Breast epithelium (tissue), 3 donors: ENCODE measurements at regions not wholly inside any gene's neighbourhood (a gene's known extent, or its start where the extent isn't known, plus 50 kb on each side); places are given as distances from the start of the nearest gene placed in this dataset.

Experiments used
- POLR2A ChIP-seq: fragments of 450-650 bp; IDR thresholded peaks from one replicate; pipeline ENCODE4 v1.6.1; 2016; ENCODE audit warnings: antibody characterized with exemption, mild to moderate bottlenecking, moderate library complexity
- POLR2AphosphoS5 ChIP-seq, 3 donors: sonication (generic); formaldehyde crosslinking; IDR thresholded peaks; one replicate each; pipeline ENCODE4 v1.6.1; 2017; ENCODE audit warnings: antibody characterized with exemption in 3 of 3
- TF ChIP-seq, protein P1 (sequence below), 3 donors: fragments of 450-650 bp; IDR thresholded peaks; one replicate each; pipeline ENCODE4 v1.5.1; 2016 to 2017; ENCODE audit warnings: antibody characterized with exemption in 3 of 3, mild to moderate bottlenecking in 3 of 3, moderate library complexity in 3 of 3

GRCh38 chr18:31252522-31252921 lies 65.4 kb upstream of the DSG1 start:
- TF ChIP-seq POLR2AphosphoS5 (IDR thresholded peaks at IDR 0.05) (no peak), POLR2A (no peak)
- TF ChIP-seq, protein P1, sequence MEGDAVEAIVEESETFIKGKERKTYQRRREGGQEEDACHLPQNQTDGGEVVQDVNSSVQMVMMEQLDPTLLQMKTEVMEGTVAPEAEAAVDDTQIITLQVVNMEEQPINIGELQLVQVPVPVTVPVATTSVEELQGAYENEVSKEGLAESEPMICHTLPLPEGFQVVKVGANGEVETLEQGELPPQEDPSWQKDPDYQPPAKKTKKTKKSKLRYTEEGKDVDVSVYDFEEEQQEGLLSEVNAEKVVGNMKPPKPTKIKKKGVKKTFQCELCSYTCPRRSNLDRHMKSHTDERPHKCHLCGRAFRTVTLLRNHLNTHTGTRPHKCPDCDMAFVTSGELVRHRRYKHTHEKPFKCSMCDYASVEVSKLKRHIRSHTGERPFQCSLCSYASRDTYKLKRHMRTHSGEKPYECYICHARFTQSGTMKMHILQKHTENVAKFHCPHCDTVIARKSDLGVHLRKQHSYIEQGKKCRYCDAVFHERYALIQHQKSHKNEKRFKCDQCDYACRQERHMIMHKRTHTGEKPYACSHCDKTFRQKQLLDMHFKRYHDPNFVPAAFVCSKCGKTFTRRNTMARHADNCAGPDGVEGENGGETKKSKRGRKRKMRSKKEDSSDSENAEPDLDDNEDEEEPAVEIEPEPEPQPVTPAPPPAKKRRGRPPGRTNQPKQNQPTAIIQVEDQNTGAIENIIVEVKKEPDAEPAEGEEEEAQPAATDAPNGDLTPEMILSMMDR (IDR thresholded peaks at IDR 0.05) = no peak
